HUES6 (cell line): ENCODE measurements at regions not wholly inside any gene's neighbourhood (a gene's known extent, or its start where the extent isn't known, plus 50 kb on each side); places are given as distances from the start of the nearest gene placed in this dataset.

Experiments
- H3K27ac ChIP-seq: 2 replicates; pipeline ENCODE4 v1.7.0; 2013; ENCODE audit warnings: low read depth, mild to moderate bottlenecking, low read length, inconsistent platforms
- H3K27me3 ChIP-seq: 2 replicates; pipeline ENCODE4 v1.6.1; 2013; ENCODE audit warnings: low read length; ENCODE audit not compliant: control insufficient read depth, insufficient read depth
- H3K36me3 ChIP-seq: 2 replicates; pipeline ENCODE4 v1.6.1; 2013; ENCODE audit warnings: low read length; ENCODE audit not compliant: control insufficient read depth, insufficient read depth
- H3K4me1 ChIP-seq: 2 replicates; pipeline ENCODE4 v1.6.1; 2013; ENCODE audit warnings: low read length; ENCODE audit not compliant: control insufficient read depth, insufficient read depth
- H3K4me3 ChIP-seq: 2 replicates; pipeline ENCODE4 v1.5.1; 2013; ENCODE audit warnings: low read depth, low read length
- H3K9ac ChIP-seq: one replicate; pipeline ENCODE4 v1.6.1; 2013; ENCODE audit warnings: mild to moderate bottlenecking, low read length
- H3K9me3 ChIP-seq: 2 replicates; pipeline ENCODE4 v1.6.1; 2013; ENCODE audit warnings: low read depth, low read length; ENCODE audit not compliant: control insufficient read depth, insufficient read depth

GRCh38 chr7:25780904-25781303, 371.1 kb upstream of the NFE2L3 start:
- no peaks in the 10 kb centered on the region for H3K27me3 ChIP-seq
- H3K36me3 ChIP-seq = no peaks in the 10 kb centered on the region
- no peak overlapping the region for H3K27ac ChIP-seq
- no peak overlapping the region for H3K9ac ChIP-seq
- H3K9me3 ChIP-seq = no peaks in the 10 kb centered on the region
- no peak overlapping the region for H3K4me3 ChIP-seq
- H3K4me1 ChIP-seq = no peaks in the 10 kb centered on the region

DNA sequence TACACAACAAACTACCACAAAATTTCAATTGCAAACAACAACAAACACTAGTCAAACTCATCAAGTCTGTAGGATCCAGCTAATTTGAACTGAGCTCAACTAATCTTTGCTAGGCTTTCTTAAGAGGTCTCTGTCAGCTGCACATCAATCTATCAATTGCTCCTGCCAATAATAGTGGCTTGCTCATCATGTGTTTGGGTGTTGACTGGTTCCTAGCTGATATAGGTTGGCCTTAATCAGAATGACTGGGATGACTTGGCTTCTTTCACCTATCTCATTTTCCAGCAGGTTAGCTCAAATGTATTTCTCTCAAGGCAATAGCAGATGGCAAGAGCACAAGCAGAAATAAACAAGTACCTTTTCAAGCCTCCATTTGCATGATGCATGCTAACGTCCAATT, 370.3 kb upstream of the NFE2L3 start:
- Histone ChIP-seq H3K4me1 (no peaks in the 10 kb centered on the region), H3K9me3 (no peaks in the 10 kb centered on the region), H3K27ac (no peak overlapping the region), H3K9ac (no peak overlapping the region), H3K36me3 (no peaks in the 10 kb centered on the region), H3K27me3 (no peaks in the 10 kb centered on the region), H3K4me3 (no peak overlapping the region)

DNA sequence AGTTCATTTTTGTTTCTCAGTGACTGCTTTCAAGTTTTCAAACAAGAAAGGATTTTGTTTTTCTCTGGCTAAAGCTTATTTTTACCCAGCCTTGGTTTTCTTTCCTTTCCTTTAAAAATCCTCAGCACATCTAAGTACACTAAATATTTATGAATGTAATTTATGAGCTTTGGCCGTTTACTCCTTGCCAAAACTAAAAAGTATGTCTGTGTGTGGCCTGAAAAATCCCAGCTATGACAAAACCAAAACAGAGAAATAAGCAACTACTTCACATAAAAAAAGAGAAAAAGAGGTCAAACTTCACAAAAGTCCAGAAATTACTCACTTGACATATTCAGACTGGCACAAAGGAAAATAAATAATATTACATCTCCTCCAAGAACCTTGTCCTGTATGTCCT, 365.1 kb upstream of the NFE2L3 start:
- H3K36me3 ChIP-seq = no peaks in the 10 kb centered on the region
- H3K4me3 ChIP-seq = no peak overlapping the region
- no peak overlapping the region for H3K27ac ChIP-seq
- H3K27me3 ChIP-seq = no peaks in the 10 kb centered on the region
- no peaks in the 10 kb centered on the region for H3K9me3 ChIP-seq
- H3K4me1 ChIP-seq = no peaks in the 10 kb centered on the region
- no peak overlapping the region for H3K9ac ChIP-seq

GRCh38 chr7:25787336-25787735, 364.7 kb upstream of the NFE2L3 start:
- Histone ChIP-seq H3K27ac (no peak overlapping the region), H3K9ac (no peak overlapping the region)

DNA sequence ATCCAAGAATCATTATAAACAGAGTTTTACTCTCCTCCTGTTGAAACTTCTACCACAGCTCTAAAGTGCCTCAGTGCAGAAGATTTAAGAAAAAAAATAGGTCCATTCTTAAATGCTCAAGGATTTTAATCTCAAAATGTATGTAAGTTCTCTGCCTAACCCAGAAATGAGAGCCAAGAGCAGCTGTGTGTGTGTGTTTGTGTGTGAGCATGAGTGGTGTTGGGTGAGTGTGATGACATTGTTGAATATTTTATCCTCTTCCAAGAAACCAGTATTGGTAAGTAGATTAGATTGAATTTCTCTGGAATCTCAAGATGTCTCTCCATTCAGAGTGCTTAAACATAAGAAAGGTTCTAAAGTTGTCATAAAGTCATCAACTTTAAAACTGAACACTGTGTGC, 363.6 kb upstream of the NFE2L3 start:
- no peaks in the 10 kb centered on the region for H3K36me3 ChIP-seq
- no peak overlapping the region for H3K9ac ChIP-seq
- H3K27ac ChIP-seq = no peak overlapping the region
- no peaks in the 10 kb centered on the region for H3K9me3 ChIP-seq
- H3K4me1 ChIP-seq = no peaks in the 10 kb centered on the region
- no peak overlapping the region for H3K4me3 ChIP-seq
- H3K27me3 ChIP-seq = no peaks in the 10 kb centered on the region

More at GRCh38 chr7:25787336-25787735, 364.7 kb upstream of the NFE2L3 start:
- Histone ChIP-seq H3K36me3 (no peaks in the 10 kb centered on the region), H3K4me3 (no peak overlapping the region), H3K4me1 (no peaks in the 10 kb centered on the region), H3K9me3 (no peaks in the 10 kb centered on the region), H3K27me3 (no peaks in the 10 kb centered on the region)

DNA sequence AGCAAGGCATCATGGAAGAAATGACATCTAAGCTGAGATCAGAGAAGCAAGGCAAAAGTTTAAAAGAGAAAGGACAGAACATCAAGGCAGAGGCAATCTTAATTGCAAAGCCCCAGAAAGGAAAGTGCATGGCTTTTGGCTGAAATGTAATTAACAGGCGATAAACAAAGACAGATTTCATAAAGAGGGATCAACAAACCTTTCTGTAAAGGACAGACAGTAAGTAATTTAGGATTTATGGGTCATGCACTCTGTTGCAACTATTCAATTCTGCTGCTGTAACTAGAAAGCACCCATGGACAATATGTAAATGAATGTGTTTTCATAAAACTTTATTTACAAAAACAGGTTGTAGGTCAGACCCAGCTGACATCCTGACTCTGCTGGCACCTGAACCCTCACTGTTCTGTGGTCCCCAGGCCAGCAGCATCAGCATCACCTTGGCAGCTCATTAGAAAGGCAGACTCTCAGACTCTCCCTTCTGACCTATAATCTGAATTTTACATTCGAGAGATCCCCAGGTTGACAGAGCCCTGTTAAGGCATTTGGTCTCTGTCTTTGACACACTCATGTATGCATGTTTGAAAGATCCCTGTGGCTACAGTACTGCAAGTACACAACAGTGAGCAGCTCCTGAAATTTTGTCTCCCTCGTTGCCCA, 362.9 kb upstream of the NFE2L3 start:
- no peaks in the 10 kb centered on the region for H3K9me3 ChIP-seq
- no peaks in the 10 kb centered on the region for H3K27me3 ChIP-seq
- no peak overlapping the region for H3K9ac ChIP-seq
- H3K4me3 ChIP-seq = no peak overlapping the region
- H3K36me3 ChIP-seq = no peaks in the 10 kb centered on the region
- no peaks in the 10 kb centered on the region for H3K4me1 ChIP-seq
- no peak overlapping the region for H3K27ac ChIP-seq

DNA sequence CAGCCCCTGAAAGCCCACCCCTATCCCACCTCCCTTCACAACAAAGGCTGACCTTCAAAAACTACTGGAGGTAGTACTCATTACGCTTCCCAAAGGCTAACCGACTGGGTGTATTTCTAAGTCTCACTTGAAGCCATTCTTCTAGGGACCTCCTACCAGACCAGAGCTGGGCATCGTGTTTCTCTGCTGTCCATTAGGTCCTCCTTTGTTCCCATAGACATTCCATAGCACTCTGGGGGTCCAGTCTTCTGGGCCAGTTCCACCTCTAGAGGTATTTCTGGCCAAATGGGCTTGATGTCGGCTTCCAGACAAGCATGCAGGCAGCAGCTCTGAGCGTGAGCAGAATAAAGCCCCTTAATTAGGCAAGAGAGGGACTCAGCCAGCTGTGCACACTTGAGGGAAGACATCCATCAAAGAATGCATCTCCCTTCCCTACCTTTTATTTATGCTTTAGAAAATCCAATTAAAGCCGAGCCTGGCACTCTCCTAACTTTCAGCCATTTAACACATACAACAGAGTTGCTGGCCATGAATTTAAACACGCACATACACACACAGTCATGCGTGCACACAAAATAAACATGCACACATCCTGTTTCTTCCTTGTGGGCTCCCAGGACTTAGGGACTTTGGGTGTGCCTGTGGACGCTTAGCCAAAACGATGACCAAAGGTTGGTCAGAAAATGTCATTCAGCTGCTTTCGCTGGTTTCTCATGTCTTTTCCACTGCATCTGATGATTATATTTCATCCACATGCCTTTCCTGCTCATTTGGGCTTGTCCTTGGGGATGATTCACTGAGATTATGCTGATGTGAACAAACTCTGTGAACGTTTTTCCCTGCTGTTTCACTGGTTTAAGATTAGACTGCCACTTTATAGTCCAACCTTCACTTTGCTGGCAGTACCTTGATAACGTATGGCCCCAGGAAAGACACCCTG, 362.0 kb upstream of the NFE2L3 start:
- no peaks in the 10 kb centered on the region for H3K4me1 ChIP-seq
- no peaks in the 10 kb centered on the region for H3K9me3 ChIP-seq
- no peak overlapping the region for H3K27ac ChIP-seq
- no peaks in the 10 kb centered on the region for H3K36me3 ChIP-seq
- H3K27me3 ChIP-seq = no peaks in the 10 kb centered on the region
- no peak overlapping the region for H3K4me3 ChIP-seq
- no peak overlapping the region for H3K9ac ChIP-seq

- Histone ChIP-seq H3K27ac (no peak overlapping the region), H3K36me3 (no peaks in the 10 kb centered on the region), H3K4me3 (no peak overlapping the region), H3K27me3 (no peaks in the 10 kb centered on the region), H3K9me3 (no peaks in the 10 kb centered on the region), H3K9ac (no peak overlapping the region), H3K4me1 (no peaks in the 10 kb centered on the region)
Measured at GRCh38 chr7:25790963-25791362, 361.0 kb upstream of the NFE2L3 start.

GRCh38 chr7:25792586-25792985, 359.4 kb upstream of the NFE2L3 start:
- H3K9me3 ChIP-seq = no peaks in the 10 kb centered on the region
- no peak overlapping the region for H3K27ac ChIP-seq
- no peaks in the 10 kb centered on the region for H3K27me3 ChIP-seq
- H3K9ac ChIP-seq = no peak overlapping the region
- H3K4me1 ChIP-seq = no peaks in the 10 kb centered on the region
- H3K4me3 ChIP-seq = no peak overlapping the region
- no peaks in the 10 kb centered on the region for H3K36me3 ChIP-seq

DNA sequence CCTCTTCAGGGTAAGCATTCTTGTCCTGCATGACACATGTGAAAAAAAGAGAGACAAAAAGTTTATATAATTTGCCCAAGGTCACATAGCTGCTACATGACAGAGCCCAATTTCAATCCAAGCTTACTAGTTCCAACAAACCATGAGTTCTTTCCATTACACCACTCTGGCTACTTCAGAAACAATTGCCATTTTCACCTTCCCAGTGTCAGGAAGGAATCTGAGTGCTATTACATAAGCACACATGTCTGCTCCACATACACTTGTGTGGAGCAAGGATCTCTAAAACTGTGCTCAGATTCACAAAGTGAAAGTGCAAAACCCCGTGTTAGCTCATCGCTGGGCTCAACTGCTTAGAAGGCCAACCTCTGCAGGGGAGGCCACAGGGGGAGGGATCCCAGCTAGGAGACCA, 356.2 kb upstream of the NFE2L3 start:
- Histone ChIP-seq H3K36me3 (no peaks in the 10 kb centered on the region), H3K27ac (no peak overlapping the region), H3K9me3 (no peaks in the 10 kb centered on the region), H3K4me1 (no peaks in the 10 kb centered on the region), H3K9ac (no peak overlapping the region), H3K4me3 (no peak overlapping the region), H3K27me3 (no peaks in the 10 kb centered on the region)

DNA sequence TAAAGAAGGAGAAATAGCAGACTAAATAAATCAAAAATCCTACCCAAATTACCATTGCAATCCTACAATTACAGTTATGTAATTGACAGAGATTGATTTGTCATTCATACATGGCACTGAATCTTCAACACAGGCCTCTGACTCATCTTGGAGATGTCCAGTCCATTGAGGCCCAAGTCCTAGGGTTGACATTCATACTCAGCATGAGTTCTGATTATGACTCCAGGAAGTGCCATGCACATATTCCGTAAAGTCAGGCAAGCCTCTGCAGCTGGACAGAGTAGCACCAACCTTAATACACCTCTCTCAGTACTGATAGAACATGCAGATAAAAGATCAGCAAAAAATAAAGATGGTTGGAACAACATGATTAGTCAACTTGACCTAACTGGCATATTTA, 353.7 kb upstream of the NFE2L3 start:
- Histone ChIP-seq H3K9ac (no peak overlapping the region), H3K36me3 (no peaks in the 10 kb centered on the region), H3K4me1 (no peaks in the 10 kb centered on the region), H3K27ac (no peak overlapping the region), H3K27me3 (no peaks in the 10 kb centered on the region), H3K9me3 (no peaks in the 10 kb centered on the region), H3K4me3 (no peak overlapping the region)
